GM23338 (cell line): ENCODE measurements at regions not wholly inside any gene's neighbourhood (a gene's known extent, or its start where the extent isn't known, plus 50 kb on each side); places are given as distances from the start of the nearest gene placed in this dataset.
A peak's percentile ranks its signal among the peaks of the same experiment; 100 is the strongest.

Experiments
- ATAC-seq: fragments of 200-7000 bp; cut with Tn5 transposase; 3 replicates; pipeline ENCODE4 v1.9.1; 2020
- DNase-seq: peaks from one replicate; pipeline ENCODE4 v3.0.0-alpha.2; 2015; ENCODE audit warnings: low spot score
- H2AFZ ChIP-seq: fragments of 200-600 bp; sonication (generic); 2 replicates; pipeline ENCODE4 v1.8.0; 2016; ENCODE audit warnings: antibody characterized with exemption, mild to moderate bottlenecking, moderate library complexity
- H3F3A ChIP-seq: fragments of 200-600 bp; sonication (generic); replicated peaks from 2 replicates; pipeline ENCODE4 v1.8.0; 2017; ENCODE audit warnings: antibody characterized with exemption, mixed run types, low read depth
- H3K27ac ChIP-seq: fragments of 200-600 bp; sonication (generic); 2 replicates; pipeline ENCODE4 v1.6.1; 2016; ENCODE audit warnings: low read depth
- H3K27me3 ChIP-seq: fragments of 200-600 bp; sonication (generic); 2 replicates; pipeline ENCODE4 v1.8.0; 2016; ENCODE audit warnings: mild to moderate bottlenecking, mixed run types, moderate library complexity; ENCODE audit not compliant: insufficient read depth
- H3K36me3 ChIP-seq: fragments of 200-600 bp; sonication (generic); 2 replicates; pipeline ENCODE4 v1.8.0; 2016; ENCODE audit warnings: mild to moderate bottlenecking; ENCODE audit not compliant: insufficient read depth
- H3K4me1 ChIP-seq: fragments of 200-600 bp; sonication (generic); 2 replicates; pipeline ENCODE4 v1.8.0; 2016; ENCODE audit warnings: mild to moderate bottlenecking, moderate library complexity; ENCODE audit not compliant: insufficient read depth
- H3K4me2 ChIP-seq: fragments of 200-600 bp; sonication (generic); 2 replicates; pipeline ENCODE4 v1.7.1; 2017; ENCODE audit warnings: mixed run types
- H3K4me3 ChIP-seq: fragments of 200-600 bp; sonication (generic); 2 replicates; pipeline ENCODE4 v1.6.1; 2016; ENCODE audit warnings: mixed run types
- H3K79me2 ChIP-seq: fragments of 200-600 bp; sonication (generic); replicated peaks from 2 replicates; pipeline ENCODE4 v1.8.0; 2017; ENCODE audit warnings: mild to moderate bottlenecking; ENCODE audit not compliant: insufficient read depth
- H3K9me2 ChIP-seq: fragments of 200-600 bp; sonication (generic); 2 replicates; pipeline ENCODE4 v1.8.0; 2017; ENCODE audit not compliant: insufficient read depth
- H4K20me1 ChIP-seq: fragments of 200-600 bp; sonication (generic); replicated peaks from 2 replicates; pipeline ENCODE4 v1.8.0; 2017; ENCODE audit warnings: mild to moderate bottlenecking; ENCODE audit not compliant: insufficient read depth
- H3K27ac Mint-ChIP-seq: 2 replicates; pipeline ENCODE4 v1.8.0; 2020; ENCODE audit warnings: inconsistent platforms, mild to moderate bottlenecking, moderate library complexity, mixed read lengths
- H3K27me3 Mint-ChIP-seq: 3 replicates; pipeline ENCODE4 v1.8.0; 2022; ENCODE audit warnings: low read depth, mild to moderate bottlenecking, moderate library complexity, mixed read lengths, inconsistent platforms; ENCODE audit not compliant: insufficient read depth, poor library complexity
- H3K36me3 Mint-ChIP-seq: 3 replicates; pipeline ENCODE4 v1.8.0; 2021; ENCODE audit warnings: low read depth, mild to moderate bottlenecking, inconsistent platforms, moderate library complexity, mixed read lengths
- H3K4me1 Mint-ChIP-seq: 3 replicates; pipeline ENCODE4 v1.8.0; 2020; ENCODE audit warnings: mild to moderate bottlenecking, inconsistent platforms, mixed read lengths
- H3K4me3 Mint-ChIP-seq: 3 replicates; pipeline ENCODE4 v1.8.0; 2021; ENCODE audit warnings: moderate library complexity, mild to moderate bottlenecking, inconsistent platforms, mixed read lengths
- H3K9me3 Mint-ChIP-seq: 3 replicates; pipeline ENCODE4 v1.8.0; 2020; ENCODE audit warnings: moderate library complexity, mild to moderate bottlenecking, inconsistent platforms, mixed read lengths
- CREB1 ChIP-seq: fragments of 250-450 bp; sonication (Bioruptor Pico); IDR thresholded peaks from 2 replicates; pipeline ENCODE4 v1.5.0; 2020; ENCODE audit warnings: low read depth, mild to moderate bottlenecking, moderate library complexity
- EZH2 ChIP-seq: fragments of 200-600 bp; sonication (generic); IDR thresholded peaks from one replicate; pipeline ENCODE4 v1.8.0; 2017; ENCODE audit warnings: antibody characterized with exemption, mild to moderate bottlenecking, low read depth; ENCODE audit not compliant: unreplicated experiment
- JUNB ChIP-seq: IDR thresholded peaks from one replicate; pipeline ENCODE4 v1.6.1; 2016; ENCODE audit warnings: antibody characterized with exemption; ENCODE audit not compliant: unreplicated experiment
- NANOG ChIP-seq: IDR thresholded peaks from 2 replicates; pipeline ENCODE4 v1.6.1; 2016; ENCODE audit warnings: antibody characterized with exemption, borderline replicate concordance
- POLR2AphosphoS5 ChIP-seq: IDR thresholded peaks from 2 replicates; pipeline ENCODE4 v1.6.1; 2016; ENCODE audit warnings: antibody characterized with exemption, low read depth
- STAT1 ChIP-seq: IDR thresholded peaks from one replicate; pipeline ENCODE4 v1.6.1; 2016; ENCODE audit warnings: antibody characterized with exemption; ENCODE audit not compliant: unreplicated experiment
- ZNF114 ChIP-seq: fragments of 250-450 bp; sonication (Bioruptor Pico); IDR thresholded peaks from 2 replicates; pipeline ENCODE4 v1.5.0; 2020; ENCODE audit warnings: mild to moderate bottlenecking, moderate library complexity
- TF ChIP-seq, protein P1 (sequence below): IDR thresholded peaks from 2 replicates; pipeline ENCODE4 v1.6.1; 2016; ENCODE audit warnings: antibody characterized with exemption
- TF ChIP-seq, protein P2 (sequence below), 2 experiments: fragments of 200-600 bp in 1 of 2; sonication (generic) in 1 of 2; conservative IDR thresholded peaks; 2 replicates each; pipeline versions ENCODE4 v1.5.1 to v1.6.1; 2016 to 2017; ENCODE audit warnings: antibody characterized with exemption in 2 of 2, low read depth in 2 of 2, mild to moderate bottlenecking in 2 of 2, moderate library complexity in 1 of 2
- TF ChIP-seq, protein P3 (sequence below): fragments of 250-450 bp; sonication (Bioruptor Pico); IDR thresholded peaks from 2 replicates; pipeline ENCODE4 v1.5.0; 2020; ENCODE audit warnings: mild to moderate bottlenecking, moderate library complexity
- TF ChIP-seq, protein P4 (sequence below): IDR thresholded peaks from one replicate; pipeline ENCODE4 v1.6.1; 2018; ENCODE audit warnings: antibody characterized with exemption; ENCODE audit not compliant: unreplicated experiment

DNA sequence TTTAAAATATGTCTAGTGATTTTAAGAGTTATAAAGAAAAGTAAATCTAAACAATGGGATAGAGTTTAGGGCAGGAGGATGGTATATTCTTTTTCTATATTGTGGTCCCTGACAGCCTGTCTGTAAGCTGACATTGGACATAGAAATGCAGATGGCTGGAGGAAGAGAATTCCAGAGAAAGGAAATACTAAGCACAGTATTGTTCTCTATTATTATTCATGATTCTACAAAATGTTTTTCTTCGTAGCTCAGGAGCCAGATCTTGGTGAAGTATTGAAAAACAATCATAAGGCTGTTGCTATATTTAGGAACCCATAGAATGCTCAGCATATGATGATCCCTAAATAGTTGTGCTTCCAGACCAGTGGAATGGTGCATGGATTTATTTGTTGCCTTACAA lies 117.0 kb upstream of the FAM3C start:
- H3K27ac Mint-ChIP-seq, result no peak overlapping the region

More for the DNA sequence above, 117.0 kb upstream of the FAM3C start:
- ATAC-seq, result no peak; the same call in 2 of the 3 replicates
- H3K4me1 Mint-ChIP-seq, result peaks cover 18% of the 10 kb centered on the region
- no peaks in the 10 kb centered on the region for H3K27me3 ChIP-seq
- DNase-seq, result no peak
- H3K4me2 ChIP-seq, result peak overlapping the region; percentile 42
- no peaks in the 10 kb centered on the region for H4K20me1 ChIP-seq
- TF ChIP-seq NANOG (no peak), EZH2 (no peak), STAT1 (no peak), CREB1 (CRISPR knock-in tag) (no peak), ZNF114 (no peak), JUNB (no peak), POLR2AphosphoS5 (no peak)
- TF ChIP-seq, protein P1, sequence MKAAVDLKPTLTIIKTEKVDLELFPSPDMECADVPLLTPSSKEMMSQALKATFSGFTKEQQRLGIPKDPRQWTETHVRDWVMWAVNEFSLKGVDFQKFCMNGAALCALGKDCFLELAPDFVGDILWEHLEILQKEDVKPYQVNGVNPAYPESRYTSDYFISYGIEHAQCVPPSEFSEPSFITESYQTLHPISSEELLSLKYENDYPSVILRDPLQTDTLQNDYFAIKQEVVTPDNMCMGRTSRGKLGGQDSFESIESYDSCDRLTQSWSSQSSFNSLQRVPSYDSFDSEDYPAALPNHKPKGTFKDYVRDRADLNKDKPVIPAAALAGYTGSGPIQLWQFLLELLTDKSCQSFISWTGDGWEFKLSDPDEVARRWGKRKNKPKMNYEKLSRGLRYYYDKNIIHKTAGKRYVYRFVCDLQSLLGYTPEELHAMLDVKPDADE, result no peak
- TF ChIP-seq, protein P2, sequence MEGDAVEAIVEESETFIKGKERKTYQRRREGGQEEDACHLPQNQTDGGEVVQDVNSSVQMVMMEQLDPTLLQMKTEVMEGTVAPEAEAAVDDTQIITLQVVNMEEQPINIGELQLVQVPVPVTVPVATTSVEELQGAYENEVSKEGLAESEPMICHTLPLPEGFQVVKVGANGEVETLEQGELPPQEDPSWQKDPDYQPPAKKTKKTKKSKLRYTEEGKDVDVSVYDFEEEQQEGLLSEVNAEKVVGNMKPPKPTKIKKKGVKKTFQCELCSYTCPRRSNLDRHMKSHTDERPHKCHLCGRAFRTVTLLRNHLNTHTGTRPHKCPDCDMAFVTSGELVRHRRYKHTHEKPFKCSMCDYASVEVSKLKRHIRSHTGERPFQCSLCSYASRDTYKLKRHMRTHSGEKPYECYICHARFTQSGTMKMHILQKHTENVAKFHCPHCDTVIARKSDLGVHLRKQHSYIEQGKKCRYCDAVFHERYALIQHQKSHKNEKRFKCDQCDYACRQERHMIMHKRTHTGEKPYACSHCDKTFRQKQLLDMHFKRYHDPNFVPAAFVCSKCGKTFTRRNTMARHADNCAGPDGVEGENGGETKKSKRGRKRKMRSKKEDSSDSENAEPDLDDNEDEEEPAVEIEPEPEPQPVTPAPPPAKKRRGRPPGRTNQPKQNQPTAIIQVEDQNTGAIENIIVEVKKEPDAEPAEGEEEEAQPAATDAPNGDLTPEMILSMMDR (conservative IDR thresholded peaks at IDR 0.05; ENCODE audit: low read depth in 2 of 2), result no peak
- TF ChIP-seq, protein P3, sequence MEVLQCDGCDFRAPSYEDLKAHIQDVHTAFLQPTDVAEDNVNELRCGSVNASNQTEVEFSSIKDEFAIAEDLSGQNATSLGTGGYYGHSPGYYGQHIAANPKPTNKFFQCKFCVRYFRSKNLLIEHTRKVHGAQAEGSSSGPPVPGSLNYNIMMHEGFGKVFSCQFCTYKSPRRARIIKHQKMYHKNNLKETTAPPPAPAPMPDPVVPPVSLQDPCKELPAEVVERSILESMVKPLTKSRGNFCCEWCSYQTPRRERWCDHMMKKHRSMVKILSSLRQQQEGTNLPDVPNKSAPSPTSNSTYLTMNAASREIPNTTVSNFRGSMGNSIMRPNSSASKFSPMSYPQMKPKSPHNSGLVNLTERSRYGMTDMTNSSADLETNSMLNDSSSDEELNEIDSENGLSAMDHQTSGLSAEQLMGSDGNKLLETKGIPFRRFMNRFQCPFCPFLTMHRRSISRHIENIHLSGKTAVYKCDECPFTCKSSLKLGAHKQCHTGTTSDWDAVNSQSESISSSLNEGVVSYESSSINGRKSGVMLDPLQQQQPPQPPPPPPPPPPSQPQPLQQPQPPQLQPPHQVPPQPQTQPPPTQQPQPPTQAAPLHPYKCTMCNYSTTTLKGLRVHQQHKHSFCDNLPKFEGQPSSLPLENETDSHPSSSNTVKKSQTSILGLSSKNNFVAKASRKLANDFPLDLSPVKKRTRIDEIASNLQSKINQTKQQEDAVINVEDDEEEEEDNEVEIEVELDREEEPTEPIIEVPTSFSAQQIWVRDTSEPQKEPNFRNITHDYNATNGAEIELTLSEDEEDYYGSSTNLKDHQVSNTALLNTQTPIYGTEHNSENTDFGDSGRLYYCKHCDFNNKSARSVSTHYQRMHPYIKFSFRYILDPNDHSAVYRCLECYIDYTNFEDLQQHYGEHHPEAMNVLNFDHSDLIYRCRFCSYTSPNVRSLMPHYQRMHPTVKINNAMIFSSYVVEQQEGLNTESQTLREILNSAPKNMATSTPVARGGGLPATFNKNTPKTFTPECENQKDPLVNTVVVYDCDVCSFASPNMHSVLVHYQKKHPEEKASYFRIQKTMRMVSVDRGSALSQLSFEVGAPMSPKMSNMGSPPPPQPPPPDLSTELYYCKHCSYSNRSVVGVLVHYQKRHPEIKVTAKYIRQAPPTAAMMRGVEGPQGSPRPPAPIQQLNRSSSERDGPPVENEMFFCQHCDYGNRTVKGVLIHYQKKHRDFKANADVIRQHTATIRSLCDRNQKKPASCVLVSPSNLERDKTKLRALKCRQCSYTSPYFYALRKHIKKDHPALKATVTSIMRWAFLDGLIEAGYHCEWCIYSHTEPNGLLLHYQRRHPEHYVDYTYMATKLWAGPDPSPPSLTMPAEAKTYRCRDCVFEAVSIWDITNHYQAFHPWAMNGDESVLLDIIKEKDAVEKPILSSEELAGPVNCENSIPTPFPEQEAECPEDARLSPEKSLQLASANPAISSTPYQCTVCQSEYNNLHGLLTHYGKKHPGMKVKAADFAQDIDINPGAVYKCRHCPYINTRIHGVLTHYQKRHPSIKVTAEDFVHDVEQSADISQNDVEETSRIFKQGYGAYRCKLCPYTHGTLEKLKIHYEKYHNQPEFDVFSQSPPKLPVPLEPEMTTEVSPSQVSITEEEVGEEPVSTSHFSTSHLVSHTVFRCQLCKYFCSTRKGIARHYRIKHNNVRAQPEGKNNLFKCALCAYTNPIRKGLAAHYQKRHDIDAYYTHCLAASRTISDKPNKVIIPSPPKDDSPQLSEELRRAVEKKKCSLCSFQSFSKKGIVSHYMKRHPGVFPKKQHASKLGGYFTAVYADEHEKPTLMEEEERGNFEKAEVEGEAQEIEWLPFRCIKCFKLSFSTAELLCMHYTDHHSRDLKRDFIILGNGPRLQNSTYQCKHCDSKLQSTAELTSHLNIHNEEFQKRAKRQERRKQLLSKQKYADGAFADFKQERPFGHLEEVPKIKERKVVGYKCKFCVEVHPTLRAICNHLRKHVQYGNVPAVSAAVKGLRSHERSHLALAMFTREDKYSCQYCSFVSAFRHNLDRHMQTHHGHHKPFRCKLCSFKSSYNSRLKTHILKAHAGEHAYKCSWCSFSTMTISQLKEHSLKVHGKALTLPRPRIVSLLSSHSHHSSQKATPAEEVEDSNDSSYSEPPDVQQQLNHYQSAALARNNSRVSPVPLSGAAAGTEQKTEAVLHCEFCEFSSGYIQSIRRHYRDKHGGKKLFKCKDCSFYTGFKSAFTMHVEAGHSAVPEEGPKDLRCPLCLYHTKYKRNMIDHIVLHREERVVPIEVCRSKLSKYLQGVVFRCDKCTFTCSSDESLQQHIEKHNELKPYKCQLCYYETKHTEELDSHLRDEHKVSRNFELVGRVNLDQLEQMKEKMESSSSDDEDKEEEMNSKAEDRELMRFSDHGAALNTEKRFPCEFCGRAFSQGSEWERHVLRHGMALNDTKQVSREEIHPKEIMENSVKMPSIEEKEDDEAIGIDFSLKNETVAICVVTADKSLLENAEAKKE (CRISPR knock-in tag), result no peak
- TF ChIP-seq, protein P4, sequence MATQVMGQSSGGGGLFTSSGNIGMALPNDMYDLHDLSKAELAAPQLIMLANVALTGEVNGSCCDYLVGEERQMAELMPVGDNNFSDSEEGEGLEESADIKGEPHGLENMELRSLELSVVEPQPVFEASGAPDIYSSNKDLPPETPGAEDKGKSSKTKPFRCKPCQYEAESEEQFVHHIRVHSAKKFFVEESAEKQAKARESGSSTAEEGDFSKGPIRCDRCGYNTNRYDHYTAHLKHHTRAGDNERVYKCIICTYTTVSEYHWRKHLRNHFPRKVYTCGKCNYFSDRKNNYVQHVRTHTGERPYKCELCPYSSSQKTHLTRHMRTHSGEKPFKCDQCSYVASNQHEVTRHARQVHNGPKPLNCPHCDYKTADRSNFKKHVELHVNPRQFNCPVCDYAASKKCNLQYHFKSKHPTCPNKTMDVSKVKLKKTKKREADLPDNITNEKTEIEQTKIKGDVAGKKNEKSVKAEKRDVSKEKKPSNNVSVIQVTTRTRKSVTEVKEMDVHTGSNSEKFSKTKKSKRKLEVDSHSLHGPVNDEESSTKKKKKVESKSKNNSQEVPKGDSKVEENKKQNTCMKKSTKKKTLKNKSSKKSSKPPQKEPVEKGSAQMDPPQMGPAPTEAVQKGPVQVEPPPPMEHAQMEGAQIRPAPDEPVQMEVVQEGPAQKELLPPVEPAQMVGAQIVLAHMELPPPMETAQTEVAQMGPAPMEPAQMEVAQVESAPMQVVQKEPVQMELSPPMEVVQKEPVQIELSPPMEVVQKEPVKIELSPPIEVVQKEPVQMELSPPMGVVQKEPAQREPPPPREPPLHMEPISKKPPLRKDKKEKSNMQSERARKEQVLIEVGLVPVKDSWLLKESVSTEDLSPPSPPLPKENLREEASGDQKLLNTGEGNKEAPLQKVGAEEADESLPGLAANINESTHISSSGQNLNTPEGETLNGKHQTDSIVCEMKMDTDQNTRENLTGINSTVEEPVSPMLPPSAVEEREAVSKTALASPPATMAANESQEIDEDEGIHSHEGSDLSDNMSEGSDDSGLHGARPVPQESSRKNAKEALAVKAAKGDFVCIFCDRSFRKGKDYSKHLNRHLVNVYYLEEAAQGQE, result no peak
- H3K36me3 Mint-ChIP-seq, result peaks cover 40% of the 10 kb centered on the region
- H3K36me3 ChIP-seq, result peaks cover 9% of the 10 kb centered on the region; the same call in 1 of the 2 replicates
- H3K27ac ChIP-seq, result no peak overlapping the region
- no peaks in the 10 kb centered on the region for H3F3A ChIP-seq
- peaks cover 36% of the 10 kb centered on the region for H3K9me3 Mint-ChIP-seq
- peaks cover 16% of the 10 kb centered on the region for H3K4me1 ChIP-seq
- H2AFZ ChIP-seq, result no peak overlapping the region
- peak overlapping the region; percentile 14; the same call in 1 of the 2 replicates for H3K4me3 ChIP-seq
- H3K27me3 Mint-ChIP-seq, result peaks cover 5% of the 10 kb centered on the region
- H3K79me2 ChIP-seq, result no peaks in the 10 kb centered on the region
- H3K4me3 Mint-ChIP-seq, result no peak overlapping the region
- peaks cover 12% of the 10 kb centered on the region for H3K9me2 ChIP-seq
